GDM1 (cell line): ENCODE measurements at regions not wholly inside any gene's neighbourhood (a gene's known extent, or its start where the extent isn't known, plus 50 kb on each side); places are given as distances from the start of the nearest gene placed in this dataset.

ENCODE experiments used
- DNase-seq: peaks from one replicate; lab custom pipeline; 2025; lab: John Stamatoyannopoulos, UW

DNA sequence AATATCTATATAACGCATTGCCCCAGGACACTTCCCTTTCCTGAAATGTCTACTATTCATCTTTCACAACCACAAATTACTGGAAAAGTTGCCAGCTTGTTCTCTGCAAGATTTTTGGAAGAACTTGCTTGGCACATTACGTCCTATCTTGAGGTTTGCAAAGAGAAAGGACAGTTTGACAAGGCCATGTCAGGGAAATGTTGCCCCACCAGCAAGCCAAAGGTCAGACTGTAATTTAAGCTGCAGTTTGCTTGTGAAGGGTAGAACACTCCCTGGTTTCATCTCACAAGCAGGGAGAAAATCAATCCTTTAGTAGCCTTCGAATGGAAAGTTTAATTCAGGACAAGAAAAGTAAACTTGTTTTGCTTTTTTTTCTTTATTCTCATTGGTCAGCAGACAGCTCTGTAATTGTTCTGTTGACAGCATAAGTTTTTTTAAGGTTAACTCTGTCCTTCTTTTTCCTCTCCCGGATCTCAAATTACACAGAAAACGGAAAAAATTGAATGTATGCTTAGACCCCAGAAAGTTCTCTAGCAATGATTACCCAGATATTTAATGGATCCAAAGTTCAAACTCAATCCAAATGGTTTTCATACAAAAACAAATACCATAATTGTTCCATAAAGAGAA is 541.8 kb upstream of the NRSN1 start:
- DNase-seq: no peak

DNA sequence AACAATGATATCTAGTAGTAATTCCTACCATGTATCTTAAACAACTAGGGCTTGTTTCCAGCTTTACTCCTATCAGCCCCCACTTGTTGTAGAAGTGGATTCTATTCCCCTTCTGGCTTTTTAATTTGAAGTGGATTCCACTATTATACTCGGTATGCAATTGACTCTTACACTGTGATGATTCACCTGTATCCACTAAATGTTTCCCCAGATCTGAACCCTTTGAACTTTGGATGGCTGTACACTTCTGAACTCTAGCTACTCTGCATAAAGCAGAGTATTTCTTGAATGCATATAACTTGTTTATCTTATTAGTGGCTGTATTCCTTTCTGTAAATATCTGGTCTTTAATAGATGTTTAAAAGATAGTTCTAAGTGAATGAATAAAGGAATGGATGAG is 538.4 kb upstream of the NRSN1 start:
- DNase-seq: no peak

DNA sequence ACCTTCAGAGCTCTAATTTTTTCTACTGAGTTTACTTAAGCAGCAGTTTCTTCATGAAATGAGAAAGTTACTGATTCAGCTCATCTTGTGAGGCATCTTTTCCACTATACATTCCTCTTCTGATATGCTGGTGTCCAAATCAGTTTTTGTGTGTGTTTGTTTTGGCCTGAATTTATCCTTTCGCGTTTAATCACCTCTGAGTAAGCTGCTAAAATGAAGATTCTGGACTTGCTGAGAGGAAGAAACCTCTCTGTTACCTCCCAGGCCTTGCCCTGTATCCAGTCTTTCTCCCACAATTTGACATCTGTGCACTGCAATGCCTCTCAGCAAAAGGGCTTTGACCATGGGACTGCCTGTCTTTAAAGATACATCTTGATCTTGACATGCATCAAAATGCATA is 536.2 kb upstream of the NRSN1 start:
- DNase-seq: no peak

DNA sequence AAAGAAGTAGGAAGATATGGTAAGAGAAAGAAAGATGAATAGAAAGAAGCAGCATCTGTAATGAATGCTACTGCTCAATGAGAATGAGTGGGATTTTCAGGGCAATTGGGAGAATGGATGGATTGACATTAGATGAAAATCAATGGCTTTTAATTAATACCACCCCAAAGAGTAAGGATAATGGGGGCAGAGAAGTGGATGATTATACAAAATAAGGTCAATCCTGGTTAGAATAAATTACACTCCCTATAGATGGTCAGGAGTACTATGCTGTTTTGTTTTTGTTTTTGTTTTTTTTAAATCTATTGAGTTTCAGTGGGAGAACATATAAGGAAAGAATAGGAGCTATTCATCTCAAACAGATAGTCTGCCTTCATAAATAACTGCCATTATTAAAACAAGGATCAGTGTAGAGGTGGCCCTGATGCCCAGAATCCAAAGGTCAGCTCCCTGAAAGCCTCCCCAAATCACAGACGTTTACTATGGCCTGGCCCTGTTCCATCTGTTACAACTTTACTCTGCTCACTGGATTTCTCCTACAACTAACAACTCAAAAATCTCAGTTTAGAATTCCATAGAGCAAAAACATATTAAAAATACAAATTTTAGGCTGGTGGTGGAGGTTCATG is 535.4 kb upstream of the NRSN1 start:
- no peak for DNase-seq

DNA sequence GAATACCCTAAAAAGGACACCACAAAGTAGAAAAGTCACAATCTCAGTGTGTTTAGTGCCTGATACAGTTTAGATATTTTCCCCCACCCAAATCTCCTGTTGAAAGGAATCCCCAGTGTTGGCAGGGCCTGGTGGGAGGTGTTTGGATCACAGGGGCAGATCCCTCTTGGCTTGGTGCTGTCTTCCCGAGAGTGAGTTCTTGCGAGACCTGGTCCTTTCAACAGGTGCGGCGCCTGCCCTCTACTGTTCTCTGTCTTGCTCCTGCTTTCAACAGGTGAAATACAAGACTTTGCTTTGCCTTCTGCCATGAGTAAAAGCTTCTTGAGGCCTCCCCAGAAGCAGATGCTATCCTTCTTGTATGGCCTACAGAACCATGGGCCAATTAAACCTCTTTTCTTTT is 534.3 kb upstream of the NRSN1 start:
- DNase-seq: no peak

DNA sequence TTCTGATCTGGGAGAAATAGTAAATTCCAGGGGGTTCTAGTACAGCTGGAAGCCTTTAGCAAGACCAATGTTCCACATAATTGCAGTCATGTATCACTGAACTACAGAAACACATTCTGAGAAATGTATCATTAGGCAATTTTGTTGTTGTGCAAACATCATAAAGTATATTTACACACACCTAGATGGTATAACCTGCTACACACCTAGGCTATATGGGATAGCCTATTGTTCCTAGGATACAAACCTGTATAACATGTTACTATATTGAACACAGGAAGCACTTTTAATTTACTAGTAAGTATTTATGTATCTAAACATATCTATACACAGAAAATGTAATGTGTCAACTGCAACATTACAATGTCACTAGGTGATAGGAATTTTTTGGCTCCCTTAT is 525.9 kb upstream of the NRSN1 start:
- DNase-seq: no peak

DNA sequence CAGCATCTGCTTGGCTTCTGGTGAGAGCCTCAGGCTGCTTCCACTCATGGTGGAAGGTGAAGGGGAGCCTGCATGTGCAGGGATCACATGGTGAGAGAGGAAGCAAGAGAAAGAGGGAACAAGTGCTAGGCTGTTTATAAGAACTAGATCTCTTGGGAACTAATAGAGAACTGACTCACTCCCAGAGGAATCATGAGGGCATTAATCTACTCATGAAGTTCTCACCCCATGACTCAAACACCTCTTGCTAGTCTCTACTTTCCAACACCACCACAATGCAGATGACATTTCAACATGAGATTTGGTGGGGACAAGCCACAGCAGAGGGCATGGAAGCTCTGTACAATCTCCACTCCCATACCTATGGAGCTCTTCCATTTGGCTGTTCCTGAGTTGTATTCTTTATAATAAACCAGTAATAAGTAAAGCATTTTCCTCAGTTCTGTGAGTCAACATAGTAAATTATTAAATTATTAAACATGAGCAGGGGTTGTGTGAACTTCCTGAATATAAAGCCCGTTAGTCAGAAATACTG is 524.1 kb upstream of the NRSN1 start:
- DNase-seq: no peak

DNA sequence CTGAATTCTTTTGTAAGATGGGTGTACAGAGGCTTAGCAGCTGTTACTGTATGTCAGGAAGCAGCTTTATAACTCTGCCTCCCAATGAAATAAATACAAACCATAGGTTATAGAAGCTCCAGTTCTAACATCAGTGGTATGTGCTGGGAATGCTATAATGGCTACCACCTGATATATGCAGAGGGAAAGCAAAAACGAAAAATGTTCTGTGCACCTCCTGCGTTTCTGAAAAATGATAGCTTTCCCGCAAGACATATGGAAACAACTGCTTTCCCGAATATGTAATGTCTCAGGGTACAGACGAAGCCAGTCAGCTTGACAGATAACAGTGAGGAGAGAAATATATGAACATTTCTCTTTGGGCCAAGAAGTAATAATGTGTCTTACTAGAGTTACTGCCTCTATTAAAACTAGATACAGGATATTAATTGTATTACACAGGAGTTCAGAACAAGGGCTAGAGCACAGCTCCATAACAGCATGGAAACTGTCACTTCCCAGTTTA is 517.0 kb upstream of the NRSN1 start:
- no peak for DNase-seq

DNA sequence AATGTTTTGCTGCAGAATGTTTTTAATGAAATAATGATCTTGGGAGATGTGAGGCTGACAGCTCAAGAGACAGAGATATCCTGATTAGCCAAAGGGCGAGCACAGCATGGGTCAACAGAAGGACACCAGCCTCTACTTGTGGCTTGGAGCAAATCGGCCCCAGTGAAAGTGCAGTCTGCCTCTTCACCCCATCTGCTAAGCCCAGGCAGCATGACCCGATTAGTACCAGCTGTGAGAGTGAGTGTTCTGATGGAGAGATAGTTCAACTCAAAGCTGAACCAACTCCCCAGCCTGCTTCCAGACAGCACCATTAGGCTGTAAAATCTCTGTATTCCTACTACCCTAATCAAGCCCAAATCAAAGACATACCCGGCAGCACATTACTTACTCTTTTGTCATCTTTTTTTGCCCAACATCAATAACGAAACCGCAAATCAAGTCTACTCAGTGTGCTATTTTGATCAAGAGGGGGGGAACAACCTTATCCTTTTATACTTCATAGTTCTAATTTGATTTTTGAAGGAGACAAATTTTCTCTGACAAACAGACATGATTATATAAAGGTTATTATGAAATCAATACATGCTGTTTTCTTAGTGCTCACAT is 514.1 kb upstream of the NRSN1 start:
- no peak for DNase-seq

DNA sequence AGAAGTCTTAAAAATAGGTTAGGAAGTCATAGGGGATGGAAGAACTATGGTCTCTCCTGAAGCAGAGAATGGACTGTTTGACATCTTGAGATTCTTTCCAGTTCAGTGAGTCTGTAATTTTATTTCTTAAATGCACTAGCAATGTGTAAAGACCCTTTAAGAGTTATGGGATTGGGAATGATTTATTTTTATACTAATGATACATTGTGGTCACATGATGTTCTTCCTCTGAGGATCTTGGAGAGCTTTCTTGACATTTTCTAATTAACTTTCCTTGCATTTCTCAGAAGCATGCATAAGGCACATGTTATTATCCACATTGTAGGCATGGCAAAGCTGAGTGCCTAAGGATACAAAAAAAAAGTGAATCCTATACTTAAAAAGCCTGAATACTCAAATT is 507.6 kb upstream of the NRSN1 start:
- no peak for DNase-seq

DNA sequence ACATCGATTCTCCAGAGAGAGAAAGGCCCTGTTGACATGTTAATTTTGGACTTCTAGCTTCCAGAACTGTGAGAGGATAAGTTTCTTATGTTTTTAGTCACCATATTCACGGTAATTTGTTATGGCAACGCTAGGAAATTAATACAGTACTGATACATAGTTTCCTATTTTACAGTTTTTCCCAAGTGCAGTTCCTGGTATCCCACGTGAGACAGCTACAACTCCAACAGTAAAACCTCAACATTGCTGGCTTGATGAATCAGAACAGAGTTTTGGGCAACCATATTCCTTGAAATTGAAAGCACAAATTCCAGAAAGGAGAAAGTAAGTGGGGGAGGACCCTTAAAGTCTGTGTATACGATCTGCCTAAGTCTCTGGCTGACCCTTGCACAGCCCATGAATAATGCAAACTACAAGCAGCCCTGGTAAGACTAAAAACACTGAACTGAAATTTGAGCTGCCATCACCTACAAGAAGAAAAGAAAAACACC is 505.1 kb upstream of the NRSN1 start:
- DNase-seq: no peak

DNA sequence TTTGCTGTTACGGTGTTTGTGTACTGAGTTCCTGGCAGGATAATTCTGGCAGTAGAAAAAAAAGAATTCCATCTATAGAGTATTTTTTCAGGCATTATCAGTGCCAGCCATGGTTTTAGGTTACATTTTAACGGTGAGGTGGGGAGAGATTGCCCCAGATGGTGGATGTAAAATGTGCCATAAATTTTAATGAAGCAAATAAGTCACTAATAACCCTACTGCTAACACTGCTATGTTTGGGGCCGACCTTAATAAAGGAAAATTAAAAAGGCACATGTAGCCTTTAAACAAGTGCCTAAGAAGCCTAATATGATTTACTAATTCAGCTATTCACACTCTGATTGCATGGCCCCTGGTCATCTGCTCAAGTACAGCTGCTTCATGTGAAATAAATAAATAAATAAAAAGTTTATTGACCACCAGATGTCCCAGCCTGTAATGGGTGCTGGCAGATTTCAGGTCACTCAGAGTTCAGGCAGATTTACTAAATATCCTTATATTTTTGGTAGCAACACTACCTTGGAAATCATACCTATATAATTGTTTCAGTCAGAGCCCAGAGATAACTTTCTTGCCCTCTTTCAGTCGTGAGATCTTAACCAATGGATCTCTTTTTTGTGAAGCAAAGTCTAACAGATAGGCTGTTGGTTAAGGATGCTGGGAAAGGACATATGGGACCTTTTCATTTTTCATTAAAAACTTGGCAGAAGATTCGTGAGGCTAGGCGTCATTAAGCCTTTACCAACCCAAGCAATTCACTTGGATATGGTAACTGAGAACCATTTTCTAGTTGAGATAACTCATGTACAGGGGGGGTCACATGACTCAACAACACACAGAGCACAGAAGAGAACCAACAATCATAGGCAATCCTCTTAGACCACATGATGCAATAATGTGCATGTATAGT is 495.0 kb upstream of the NRSN1 start:
- no peak for DNase-seq

DNA sequence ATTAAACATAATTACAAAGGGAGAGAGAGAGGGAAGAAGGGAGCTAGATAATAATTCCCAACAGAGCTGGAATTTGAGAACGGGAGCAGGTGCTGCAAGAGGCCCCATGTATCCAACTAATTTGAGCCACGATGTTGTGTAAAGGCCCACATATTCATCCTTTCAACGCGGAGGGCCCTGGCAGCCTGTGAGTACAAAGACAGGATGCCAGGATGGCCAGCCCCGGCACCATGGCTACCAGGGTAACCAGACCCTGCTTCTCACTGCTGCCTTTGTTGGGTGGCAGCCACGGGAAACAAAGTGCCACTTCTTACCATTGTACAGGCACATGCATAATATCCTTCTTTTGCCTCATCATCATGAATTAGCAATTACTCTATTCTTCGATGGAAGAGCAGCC is 492.0 kb upstream of the NRSN1 start:
- no peak for DNase-seq

DNA sequence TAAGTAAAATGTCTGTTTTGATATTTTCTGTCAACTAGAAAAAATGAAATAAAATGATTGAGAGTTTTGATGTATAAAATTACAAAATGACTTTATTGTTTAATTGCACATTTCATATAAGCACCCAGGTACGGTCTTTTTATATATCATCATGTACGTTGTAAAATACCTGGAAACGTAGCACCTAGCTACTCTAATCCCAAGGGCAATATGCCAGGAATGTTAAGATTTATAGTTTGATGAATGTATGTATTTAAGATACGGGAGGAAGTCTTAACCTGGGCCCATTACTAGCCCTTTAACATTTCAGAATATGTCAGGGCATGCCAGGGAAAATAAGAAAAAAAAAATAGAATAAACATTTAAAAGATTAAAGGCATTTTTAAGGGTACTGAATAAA is 490.9 kb upstream of the NRSN1 start:
- no peak for DNase-seq

DNA sequence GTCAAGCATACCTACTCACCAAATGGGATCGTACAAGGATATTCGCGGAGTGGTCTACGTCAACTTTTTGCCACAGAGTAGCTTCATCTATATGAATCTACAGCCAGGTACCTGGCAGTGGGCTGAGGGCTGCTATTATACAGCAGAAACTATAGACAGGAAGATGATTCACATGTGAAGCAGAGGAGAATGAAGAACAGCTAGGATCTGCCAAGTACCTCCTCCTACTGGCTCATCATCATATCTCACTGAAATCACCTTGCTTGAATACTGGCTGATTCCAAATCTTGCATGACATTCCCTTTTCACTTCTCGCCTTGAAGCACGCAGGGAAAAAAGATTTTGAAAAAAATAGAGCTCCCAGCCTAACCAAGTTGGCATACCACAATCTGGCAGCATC is 488.7 kb upstream of the NRSN1 start:
- no peak for DNase-seq

DNA sequence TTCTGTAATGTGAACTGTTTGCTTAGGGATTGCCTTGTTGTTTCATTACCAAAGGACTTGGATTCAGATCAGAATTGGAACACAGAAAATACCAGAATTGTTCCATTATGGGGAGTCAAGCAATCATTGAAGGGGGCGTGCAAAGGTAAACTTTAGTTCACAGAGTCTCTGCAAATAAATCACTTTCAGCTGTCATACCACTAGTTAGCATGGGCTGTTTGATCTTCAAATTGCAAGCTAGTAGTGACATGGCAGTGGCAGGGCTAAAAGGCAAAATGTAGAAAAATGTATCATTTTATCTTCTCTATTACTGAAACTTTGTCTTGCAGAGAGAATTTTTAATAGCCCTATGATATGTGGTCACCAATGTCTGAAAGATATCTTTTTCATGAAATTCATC is 483.2 kb upstream of the NRSN1 start:
- no peak for DNase-seq

DNA sequence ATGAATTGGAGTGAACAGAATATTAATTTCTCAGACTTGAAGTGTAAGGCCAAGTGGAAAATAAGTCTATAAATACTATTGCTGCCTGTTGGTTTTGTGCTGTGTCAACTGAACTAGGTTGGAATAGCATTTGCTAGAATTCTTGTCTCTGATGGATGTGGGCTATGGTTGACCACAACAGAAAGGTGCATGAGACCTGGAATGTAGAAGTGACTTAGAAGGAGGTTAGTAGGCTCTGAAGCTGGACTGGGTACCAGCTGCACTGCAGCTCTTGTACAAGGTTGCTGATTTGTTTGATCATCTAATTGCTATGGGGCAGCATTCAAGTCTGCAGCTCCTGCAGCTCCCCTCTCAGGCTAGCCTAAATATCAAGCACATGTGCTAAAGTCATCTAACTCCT is 479.0 kb upstream of the NRSN1 start:
- no peak for DNase-seq

DNA sequence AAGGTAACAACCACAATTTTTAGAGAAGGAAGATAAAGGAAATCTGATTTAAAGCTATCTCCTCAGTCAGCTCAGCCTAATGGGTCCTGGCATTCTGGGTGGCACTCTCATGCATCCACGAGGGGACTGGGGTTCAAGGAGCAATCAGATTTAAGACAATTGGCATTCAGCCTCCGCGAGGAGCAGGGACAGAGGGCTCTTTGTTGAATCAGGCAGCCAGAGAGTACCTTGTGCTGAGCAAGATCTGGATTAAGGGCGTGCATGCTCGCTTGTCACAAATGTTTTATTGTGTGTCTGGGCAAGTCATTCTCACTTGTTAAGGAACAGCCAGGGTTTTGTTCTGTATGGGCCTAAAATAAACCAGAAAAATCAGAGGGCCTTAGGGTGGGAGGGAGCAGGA is 475.3 kb upstream of the NRSN1 start:
- DNase-seq: no peak

DNA sequence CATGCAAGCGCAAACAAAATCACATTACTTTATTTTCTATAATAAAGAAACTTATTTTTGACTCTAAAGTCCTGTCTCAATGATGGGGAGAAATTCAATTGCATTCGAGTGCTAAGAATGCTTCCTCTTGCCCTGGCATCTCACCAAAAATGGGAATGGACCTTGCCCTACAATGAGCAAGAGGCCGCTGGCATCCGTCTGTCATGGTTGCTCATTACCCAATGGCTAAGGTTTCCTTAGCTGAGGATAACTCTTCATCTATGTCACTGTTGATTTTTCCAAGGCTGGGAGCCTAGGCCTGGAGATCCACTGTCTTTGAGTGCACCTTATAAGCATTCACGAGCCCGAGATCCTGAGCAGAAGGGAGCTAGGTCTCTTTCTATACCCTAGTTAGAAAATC is 471.3 kb upstream of the NRSN1 start:
- no peak for DNase-seq

DNA sequence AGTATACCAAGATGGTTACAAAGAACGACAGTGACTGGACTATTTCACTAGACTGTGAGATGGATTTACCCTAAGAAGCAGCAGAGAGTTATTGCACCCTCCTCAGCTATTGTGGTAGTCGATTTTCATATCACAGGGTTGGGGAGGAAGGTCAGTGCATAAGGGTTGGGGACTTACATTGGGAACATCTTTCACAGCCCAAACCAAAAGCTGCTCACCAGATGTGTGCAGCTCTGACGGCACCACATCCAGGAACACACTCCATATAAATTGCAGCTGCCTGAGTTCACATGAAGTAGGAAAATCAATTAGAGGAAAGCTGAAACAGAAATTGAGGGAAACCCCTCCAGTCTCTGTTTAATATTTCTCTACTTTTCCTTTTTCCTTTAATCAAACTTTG is 470.5 kb upstream of the NRSN1 start:
- DNase-seq: no peak

DNA sequence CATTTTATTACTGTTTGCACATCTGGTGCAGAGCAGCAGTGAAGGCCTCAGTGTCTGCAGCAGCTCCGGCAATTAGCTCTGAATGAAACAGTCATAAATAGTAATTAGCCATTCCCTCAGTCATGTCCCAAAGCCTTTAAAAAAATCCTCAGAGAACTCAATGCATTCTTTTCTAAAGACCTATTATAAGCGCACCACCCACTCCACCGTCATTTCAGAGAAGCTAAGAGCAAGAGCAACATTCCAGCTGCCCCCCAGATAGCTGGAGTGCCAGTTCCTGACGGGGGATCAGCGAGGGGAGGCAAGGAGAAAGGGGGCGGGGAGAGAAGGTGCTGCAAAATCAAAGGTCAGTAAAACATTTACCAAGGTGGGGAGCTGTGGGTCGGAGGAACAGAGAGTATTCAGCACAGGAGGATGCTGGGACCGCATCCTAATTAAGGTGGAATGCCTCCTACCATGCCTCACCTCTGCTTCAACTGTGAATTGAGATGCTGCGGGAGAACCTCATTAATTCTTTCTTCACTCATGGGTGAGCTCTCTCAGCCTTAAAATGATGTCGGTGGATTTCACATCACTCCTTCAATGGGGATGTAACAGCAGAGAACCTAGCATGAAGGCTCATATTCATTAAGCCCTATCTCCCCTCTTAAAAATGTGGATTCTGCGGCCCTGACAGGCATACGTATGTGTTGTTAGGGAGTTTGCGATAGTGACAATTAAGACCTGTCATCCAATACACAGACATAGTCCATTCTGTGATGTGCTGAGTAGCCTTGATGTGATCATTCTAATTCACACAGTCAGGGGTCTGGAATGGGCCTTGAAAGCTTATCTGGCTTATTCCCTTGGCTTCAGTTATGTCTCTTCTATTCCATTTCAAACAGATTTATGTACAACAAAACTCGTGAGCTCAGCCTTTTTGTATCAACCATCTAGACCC is 469.5 kb upstream of the NRSN1 start:
- no peak for DNase-seq
